SK-N-SH (cell line): ENCODE measurements at regions not wholly inside any gene's neighbourhood (a gene's known extent, or its start where the extent isn't known, plus 50 kb on each side); places are given as distances from the start of the nearest gene placed in this dataset.

Source experiments
- CTCF ChIA-PET: fragments of 300-600, 350-600 bp; formaldehyde crosslinking; extraction: SDS; loops from one replicate; lab custom pipeline; 2021; lab: Yijun Ruan, JAX
- POLR2A ChIA-PET: fragments of 350-600 bp; sonication (Branson Sonifier 250); formaldehyde crosslinking; extraction: SDS; loops from one replicate; lab custom pipeline; 2020; ENCODE audit warnings: antibody characterized with exemption, inconsistent platforms; lab: Yijun Ruan, JAX
- DNase-seq: peaks from one replicate; pipeline ENCODE4 v3.0.0; 2012
- H2AFZ ChIP-seq: fragments of 200-600 bp; sonication (generic); 2 replicates; pipeline ENCODE4 v1.8.1; 2016; ENCODE audit warnings: antibody characterized with exemption, mild to moderate bottlenecking, low read depth
- H3F3A ChIP-seq: fragments of 200-600 bp; sonication (generic); replicated peaks from 2 replicates; pipeline ENCODE3; 2016; ENCODE audit warnings: antibody characterized with exemption, mild to moderate bottlenecking; ENCODE audit not compliant: insufficient read depth
- H3K27ac ChIP-seq, 2 experiments: fragments of 200-500 bp in 1 of 2; fragments of 200-600 bp in 1 of 2; sonication (Bioruptor generic) in 1 of 2; sonication (generic), shearing (Covaris generic) in 1 of 2; 2 replicates each; pipeline versions ENCODE4 v1.5.1 to v1.6.1; 2014 to 2016; ENCODE audit warnings: low read depth in 2 of 2, inconsistent platforms in 1 of 2, low read length in 1 of 2, mild to moderate bottlenecking in 1 of 2, mixed read lengths in 1 of 2
- H3K27me3 ChIP-seq: fragments of 200-600 bp; sonication (generic), shearing (Covaris generic); 2 replicates; pipeline ENCODE4 v1.6.1; 2016; ENCODE audit warnings: mixed run types; ENCODE audit not compliant: insufficient read depth
- H3K36me3 ChIP-seq, 2 experiments: fragments of 200-500 bp in 1 of 2; fragments of 200-600 bp in 1 of 2; sonication (Bioruptor generic) in 1 of 2; sonication (generic) in 1 of 2; replicated peaks in 1 of 2; 2 replicates each; pipeline versions ENCODE3 to v1.5.1; 2014 to 2016; ENCODE audit warnings: low read length in 1 of 2, mild to moderate bottlenecking in 1 of 2; ENCODE audit not compliant: insufficient read depth in 2 of 2, control insufficient read depth in 1 of 2
- H3K4me1 ChIP-seq, 2 experiments: fragments of 200-500 bp in 1 of 2; fragments of 200-600 bp in 1 of 2; sonication (Bioruptor generic) in 1 of 2; sonication (generic), shearing (Covaris generic) in 1 of 2; 2 replicates each; pipeline versions ENCODE4 v1.5.1 to v1.6.1; 2014 to 2016; ENCODE audit warnings: low read depth in 1 of 2, low read length in 1 of 2, mixed run types in 1 of 2; ENCODE audit not compliant: insufficient read depth in 2 of 2, control insufficient read depth in 1 of 2
- H3K4me2 ChIP-seq: fragments of 200-600 bp; sonication (generic), shearing (Covaris generic); 2 replicates; pipeline ENCODE4 v1.6.1; 2017; ENCODE audit warnings: mixed run types
- H3K4me3 ChIP-seq, 2 experiments: fragments of 200-500 bp in 1 of 2; fragments of 200-600 bp in 1 of 2; sonication (Bioruptor generic) in 1 of 2; sonication (generic), shearing (Covaris generic) in 1 of 2; 2 replicates each; pipeline versions ENCODE4 v1.5.1 to v1.8.1; 2014 to 2016; ENCODE audit warnings: low read depth in 2 of 2, inconsistent platforms in 1 of 2, low read length in 1 of 2, mild to moderate bottlenecking in 1 of 2, mixed read lengths in 1 of 2, moderate library complexity in 1 of 2
- H3K79me2 ChIP-seq: fragments of 200-600 bp; sonication (generic); 2 replicates; pipeline ENCODE4 v1.8.1; 2017; ENCODE audit warnings: mild to moderate bottlenecking; ENCODE audit not compliant: insufficient read depth
- H3K9ac ChIP-seq: fragments of 200-600 bp; sonication (generic); 2 replicates; pipeline ENCODE4 v1.6.1; 2017; ENCODE audit warnings: mixed run types
- H3K9me2 ChIP-seq: fragments of 200-600 bp; sonication (generic); 2 replicates; pipeline ENCODE4 v1.6.1; 2017; ENCODE audit warnings: mixed run types
- H3K9me3 ChIP-seq: fragments of 200-600 bp; sonication (generic); 2 replicates; pipeline ENCODE4 v1.6.1; 2017; ENCODE audit warnings: mixed run types, mild to moderate bottlenecking, moderate library complexity
- H4K20me1 ChIP-seq: fragments of 200-600 bp; sonication (generic); 2 replicates; pipeline ENCODE4 v1.6.1; 2017; ENCODE audit warnings: mild to moderate bottlenecking, mixed run types; ENCODE audit not compliant: insufficient read depth
- CHD2 ChIP-seq: fragments of 150-350 bp; IDR thresholded peaks from 2 replicates; pipeline ENCODE4 v1.6.1; 2018; ENCODE audit warnings: low read length; ENCODE audit not compliant: partially characterized antibody
- ELF1 ChIP-seq: IDR thresholded peaks from 2 replicates; pipeline ENCODE4 v1.4.0; 2012
- EP300 ChIP-seq, 2 experiments: IDR thresholded peaks; 2 replicates each; pipeline versions ENCODE4 v1.4.0 to v1.6.1; 2012; ENCODE audit warnings: borderline replicate concordance in 1 of 2, low read depth in 1 of 2, low read length in 1 of 2
- EZH2phosphoT487 ChIP-seq: fragments of 200-600 bp; sonication (generic); IDR thresholded peaks from 2 replicates; pipeline ENCODE4 v1.6.1; 2017; ENCODE audit warnings: low read depth, mixed run types, mild to moderate bottlenecking, antibody characterized with exemption, moderate library complexity, borderline replicate concordance
- FOXM1 ChIP-seq: IDR thresholded peaks from 2 replicates; pipeline ENCODE4 v1.4.0; 2012; ENCODE audit warnings: low read depth, mild to moderate bottlenecking
- GATA2 ChIP-seq: sonication (generic); formaldehyde crosslinking; IDR thresholded peaks from 2 replicates; pipeline ENCODE4 v1.5.0; 2020; ENCODE audit warnings: mild to moderate bottlenecking, missing genetic modification reagents
- MAX ChIP-seq: IDR thresholded peaks from 2 replicates; pipeline ENCODE4 v1.4.0; 2012; ENCODE audit warnings: low read depth
- MEF2A ChIP-seq: IDR thresholded peaks from 2 replicates; pipeline ENCODE4 v1.4.0; 2012; ENCODE audit warnings: low read depth, borderline replicate concordance
- MXI1 ChIP-seq: IDR thresholded peaks from 2 replicates; pipeline ENCODE4 v1.6.1; 2012; ENCODE audit warnings: mild to moderate bottlenecking, low read depth, low read length, improper control_type of control experiment
- NFIC ChIP-seq: IDR thresholded peaks from 2 replicates; pipeline ENCODE4 v1.4.0; 2012; ENCODE audit warnings: borderline replicate concordance
- NRF1 ChIP-seq: IDR thresholded peaks from 2 replicates; pipeline ENCODE4 v1.6.1; 2012; ENCODE audit warnings: low read depth, mild to moderate bottlenecking, low read length
- PBX3 ChIP-seq: IDR thresholded peaks from 2 replicates; pipeline ENCODE4; 2012
- POLR2AphosphoS5 ChIP-seq: IDR thresholded peaks from 2 replicates; pipeline ENCODE4 v1.6.1; 2012; ENCODE audit warnings: low read depth, low read length
- REST ChIP-seq: IDR thresholded peaks from 2 replicates; pipeline ENCODE4 v1.6.1; 2012; ENCODE audit warnings: mild to moderate bottlenecking, low read depth, low read length, moderate library complexity
- RFX5 ChIP-seq: IDR thresholded peaks from 2 replicates; pipeline ENCODE4 v1.6.1; 2012; ENCODE audit warnings: mild to moderate bottlenecking, improper control_type of control experiment, low read length
- SIN3A ChIP-seq: IDR thresholded peaks from 2 replicates; pipeline ENCODE4 v1.6.1; 2012; ENCODE audit warnings: low read depth, mild to moderate bottlenecking, low read length, moderate library complexity, borderline replicate concordance
- SMC3 ChIP-seq: IDR thresholded peaks from 2 replicates; pipeline ENCODE4 v1.6.1; 2012; ENCODE audit warnings: low read depth, low read length, improper control_type of control experiment
- TCF12 ChIP-seq: IDR thresholded peaks from 2 replicates; pipeline ENCODE4 v1.4.0; 2012
- USF2 ChIP-seq: fragments of 150-350 bp; IDR thresholded peaks from 2 replicates; pipeline ENCODE4 v1.6.1; 2017; ENCODE audit warnings: antibody characterized with exemption, low read length, low read depth, borderline replicate concordance
- YY1 ChIP-seq: IDR thresholded peaks from 2 replicates; pipeline ENCODE4 v1.4.0; 2012; ENCODE audit warnings: low read depth, mild to moderate bottlenecking
- WGBS: methylation state at CpG from one replicate; pipeline ENCODE4 v1.1.6; 2017; ENCODE audit warnings: low lambda C conversion rate; 5-methylcytosine and 5-hydroxymethylcytosine counted together

- no peaks in the 10 kb centered on the region for H3K36me3 ChIP-seq
- 26% methylated on average over 3 of the region's 3 CpGs for WGBS
- no peak overlapping the region for H3K9ac ChIP-seq
- no peak for DNase-seq
- no peak for TF ChIP-seq PBX3
- no peak for TF ChIP-seq USF2
- TF ChIP-seq GATA2 (CRISPR knock-in tag) = no peak
- TF ChIP-seq TCF12 = no peak
- TF ChIP-seq EZH2phosphoT487 = no peak
- no peak for TF ChIP-seq REST
- TF ChIP-seq FOXM1 = no peak
- no peak for TF ChIP-seq NFIC
- TF ChIP-seq YY1 = no peak
- H3K9me3 ChIP-seq = no peaks in the 10 kb centered on the region
- no peaks in the 10 kb centered on the region for H3K9me2 ChIP-seq
- H3K4me2 ChIP-seq = no peak overlapping the region
- no peak overlapping the region for H3K27ac ChIP-seq
- no peaks in the 10 kb centered on the region for H3K27me3 ChIP-seq
- ChIA-PET POLR2A (no interaction called here), CTCF (no interaction called here)
- no peaks in the 10 kb centered on the region for H3F3A ChIP-seq
- H2AFZ ChIP-seq = no peak overlapping the region
- H4K20me1 ChIP-seq = no peaks in the 10 kb centered on the region
- H3K4me1 ChIP-seq = no peaks in the 10 kb centered on the region
- no peaks in the 10 kb centered on the region for H3K79me2 ChIP-seq
- no peak overlapping the region for H3K4me3 ChIP-seq
Observed at GRCh38 chr18:4906856-4907255, 290.2 kb downstream of the AKAIN1 start.

GRCh38 chr18:4888251-4889040 lies 308.6 kb downstream of the AKAIN1 start:
- ChIA-PET POLR2A (no interaction called here), CTCF (no interaction called here)
- no peak for TF ChIP-seq MEF2A
- no peak for TF ChIP-seq MAX
- TF ChIP-seq NFIC = no peak
- no peak for TF ChIP-seq EZH2phosphoT487
- no peak for TF ChIP-seq MXI1
- no peak for TF ChIP-seq USF2
- no peak for TF ChIP-seq CHD2
- no peak for TF ChIP-seq RFX5
- TF ChIP-seq SIN3A = no peak
- no peak for TF ChIP-seq ELF1
- no peak for TF ChIP-seq NRF1
- TF ChIP-seq SMC3 = no peak
- no peak for TF ChIP-seq POLR2AphosphoS5
- TF ChIP-seq EP300 (IDR thresholded peaks at IDR 0.05; ENCODE audit: borderline replicate concordance in 1 of 2, low read depth in 1 of 2, low read length in 1 of 2) = no peak

More at GRCh38 chr18:4888251-4889040, 308.6 kb downstream of the AKAIN1 start:
- under 1% methylated on average over 6 of the region's 6 CpGs for WGBS
- H3K79me2 ChIP-seq = no peaks in the 10 kb centered on the region
- no peaks in the 10 kb centered on the region for H3K9me3 ChIP-seq
- no peak overlapping the region for H3K27ac ChIP-seq
- no peaks in the 10 kb centered on the region for H3F3A ChIP-seq
- no peak overlapping the region for H3K4me2 ChIP-seq
- no peak for DNase-seq
- no peaks in the 10 kb centered on the region for H4K20me1 ChIP-seq
- H3K9ac ChIP-seq = no peak overlapping the region
- no peaks in the 10 kb centered on the region for H3K36me3 ChIP-seq
- H3K4me1 ChIP-seq = no peaks in the 10 kb centered on the region
- H3K9me2 ChIP-seq = no peaks in the 10 kb centered on the region
- no peak overlapping the region for H2AFZ ChIP-seq
- H3K4me3 ChIP-seq = no peak overlapping the region
- no peaks in the 10 kb centered on the region for H3K27me3 ChIP-seq
